ENCODE measurements at regions not wholly inside any gene's neighbourhood (a gene's known extent, or its start where the extent isn't known, plus 50 kb on each side); places are given as distances from the start of the nearest gene placed in this dataset.

- peaks cover 0 to 38% (median 0%) of the 10 kb centered on the region in 11 donors for H3K9me3 ChIP-seq
- H3K4me3 ChIP-seq: no peak overlapping the region
- DNase-seq (no peak), ATAC-seq (no peak)
- intact Hi-C loops (cut with DNase I): no loop called here
- no peaks in the 10 kb centered on the region for H3K36me3 ChIP-seq
- H3K27ac ChIP-seq: no peak overlapping the region
- TF ChIP-seq CTCF (IDR thresholded peaks at IDR 0.05): no peak
- no peaks in the 10 kb centered on the region for H3K27me3 ChIP-seq
- no peaks in the 10 kb centered on the region for H3K4me1 ChIP-seq
- 90% methylated on average over 2 of the region's 2 CpGs for WGBS, 2 donors
Observed at GRCh38 chr7:52320610-52321009, 714.8 kb upstream of the POM121L12 start.

GRCh38 chr7:52317921-52318320 lies 717.5 kb upstream of the POM121L12 start:
- DNase-seq: no peak
- intact Hi-C loops (cut with DNase I): no loop called here
- Histone ChIP-seq H3K36me3 (no peaks in the 10 kb centered on the region), H3K27me3 (no peaks in the 10 kb centered on the region), H3K4me1 (no peaks in the 10 kb centered on the region), H3K4me3 (no peak overlapping the region), H3K9me3 (peaks cover 0 to 40% (median 0%) of the 10 kb centered on the region in 11 donors), H3K27ac (no peak overlapping the region)
- no peak for TF ChIP-seq CTCF (IDR thresholded peaks at IDR 0.05)
- WGBS, 2 donors: 81 to 88% methylated on average over 1 of the region's 1 CpG
- no peak for ATAC-seq

- intact Hi-C loops (cut with DNase I): no loop called here
- TF ChIP-seq CTCF (IDR thresholded peaks at IDR 0.05): no peak
Observed at GRCh38 chr7:52311886-52312285, 723.5 kb upstream of the POM121L12 start.

GRCh38 chr7:52309631-52310030 lies 725.8 kb upstream of the POM121L12 start:
- ATAC-seq (no peak), DNase-seq (no peak)
- H3K27me3 ChIP-seq: no peaks in the 10 kb centered on the region
- H3K4me3 ChIP-seq: no peak overlapping the region
- TF ChIP-seq CTCF (IDR thresholded peaks at IDR 0.05): no peak
- no peak overlapping the region for H3K27ac ChIP-seq
- peaks cover 0 to 4% (median 0%) of the 10 kb centered on the region in 11 donors for H3K9me3 ChIP-seq
- H3K4me1 ChIP-seq: no peaks in the 10 kb centered on the region
- intact Hi-C loops (cut with DNase I): no loop called here
- H3K36me3 ChIP-seq: no peaks in the 10 kb centered on the region

More at GRCh38 chr7:52311886-52312285, 723.5 kb upstream of the POM121L12 start:
- Histone ChIP-seq H3K27me3 (no peaks in the 10 kb centered on the region), H3K36me3 (no peaks in the 10 kb centered on the region), H3K4me1 (no peaks in the 10 kb centered on the region), H3K4me3 (no peak overlapping the region), H3K27ac (no peak overlapping the region), H3K9me3 (peaks cover 0 to 8% (median 0%) of the 10 kb centered on the region in 11 donors)
- no peak for ATAC-seq
- DNase-seq: no peak

Measured in heart right ventricle (tissue), 16 donors.